CD4-positive, alpha-beta T cell treated with Interleukin-4 for 4 hours (primary cell): ENCODE measurements at regions not wholly inside any gene's neighbourhood (a gene's known extent, or its start where the extent isn't known, plus 50 kb on each side); places are given as distances from the start of the nearest gene placed in this dataset.
"Not testable (repeated sequence)": the region's sequence is repeated elsewhere in the genome, so short reads cannot be mapped to it uniquely, and the experiment has no call there.

Experiments
- DNase-seq: peaks from one replicate; pipeline ENCODE4 v3.0.0-alpha.2; 2020

DNA sequence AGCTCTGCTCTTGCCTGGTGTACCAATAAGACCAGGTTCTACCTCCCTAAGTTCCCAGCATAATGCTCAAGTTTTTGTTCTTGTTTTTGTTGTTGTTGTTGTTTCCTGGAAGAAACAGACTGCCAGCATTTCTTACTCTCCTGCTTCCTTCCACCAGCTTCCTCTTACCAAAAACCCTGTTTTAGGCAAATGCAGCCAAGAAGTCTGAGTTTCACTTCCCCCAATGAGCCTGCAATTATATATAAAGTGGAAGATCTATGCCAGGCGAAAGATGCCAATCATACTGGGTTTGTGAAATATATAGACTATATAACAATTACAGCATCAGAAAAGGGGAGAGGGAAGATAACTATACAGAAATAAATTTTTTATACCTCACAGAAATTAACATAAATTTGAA, 931.5 kb upstream of the FAT3 start:
- DNase-seq, result no peak

DNA sequence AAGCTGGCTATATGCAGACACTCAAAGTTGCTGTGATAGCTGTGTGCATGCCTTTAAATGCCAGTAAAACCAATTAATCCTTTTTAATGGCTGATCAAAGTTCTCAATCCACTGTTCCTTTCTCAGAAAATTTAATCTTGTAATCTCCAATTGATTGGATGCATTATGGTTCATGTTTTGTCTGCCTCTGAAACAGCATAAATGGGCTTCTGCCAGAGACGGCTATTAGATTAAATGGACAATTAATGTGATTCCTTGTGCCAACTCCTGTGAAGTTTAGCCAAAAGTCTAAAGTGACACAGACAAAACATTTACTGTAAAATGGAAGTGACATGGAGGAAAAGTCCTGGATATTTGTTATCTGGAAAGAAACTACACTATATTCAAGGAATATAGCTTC, 952.5 kb upstream of the FAT3 start:
- DNase-seq, result no peak

DNA sequence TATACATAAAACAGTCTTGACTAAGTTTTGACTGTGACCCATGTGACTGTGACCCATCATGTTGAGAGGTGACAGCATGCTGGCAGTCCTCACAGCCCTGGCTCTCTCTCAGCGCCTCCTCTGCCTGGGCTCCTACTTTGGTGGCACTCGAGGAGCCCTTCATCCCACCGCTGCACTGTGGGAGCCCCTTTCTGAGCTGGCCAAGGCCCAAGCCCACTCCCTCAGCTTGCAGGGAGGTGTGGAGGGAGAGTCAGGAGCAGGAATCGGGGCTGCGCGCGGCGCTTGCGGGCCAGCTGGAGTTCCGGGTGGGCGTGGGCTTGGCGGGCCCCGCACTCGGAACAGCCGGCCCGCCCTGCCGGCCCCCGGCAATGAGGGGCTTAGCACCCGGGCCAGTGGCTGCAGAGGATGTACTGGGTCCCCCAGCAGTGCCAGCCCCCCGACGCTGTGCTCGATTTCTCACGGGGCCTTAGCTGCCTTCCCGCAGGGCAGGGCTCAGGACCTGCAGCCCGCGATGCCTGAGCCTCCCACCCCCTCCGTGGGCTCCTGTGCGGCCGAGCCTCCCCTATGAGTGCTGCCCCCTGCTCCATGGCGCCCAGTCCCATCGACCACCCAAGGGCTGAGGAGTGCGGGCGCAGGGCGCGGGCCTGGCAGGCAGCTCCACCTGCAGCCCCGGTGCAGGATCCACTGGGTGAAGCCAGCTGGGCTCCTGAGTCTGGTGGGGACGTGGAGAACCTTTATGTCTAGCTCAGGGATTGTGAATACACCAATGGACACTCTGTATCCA, 955.9 kb upstream of the FAT3 start:
- not testable (repeated sequence) for DNase-seq

DNA sequence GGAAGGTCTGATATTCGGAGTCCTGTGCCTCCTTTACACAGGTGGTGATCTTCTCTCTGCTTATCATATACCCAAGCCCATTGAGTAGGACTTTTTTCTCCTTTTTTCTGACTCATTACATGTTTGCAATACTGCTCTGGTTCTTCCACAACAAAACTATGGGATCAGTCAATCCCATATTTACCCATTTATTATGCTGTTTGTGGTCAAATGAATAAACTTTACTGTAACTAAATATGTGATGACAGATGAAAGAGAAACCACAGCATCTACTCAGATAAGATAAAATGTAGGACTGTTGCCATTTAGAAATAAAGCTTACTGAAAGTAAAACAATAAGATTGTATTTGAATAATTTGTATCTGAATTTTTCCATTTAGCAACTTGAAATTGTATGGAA, 958.7 kb upstream of the FAT3 start:
- DNase-seq, result no peak

DNA sequence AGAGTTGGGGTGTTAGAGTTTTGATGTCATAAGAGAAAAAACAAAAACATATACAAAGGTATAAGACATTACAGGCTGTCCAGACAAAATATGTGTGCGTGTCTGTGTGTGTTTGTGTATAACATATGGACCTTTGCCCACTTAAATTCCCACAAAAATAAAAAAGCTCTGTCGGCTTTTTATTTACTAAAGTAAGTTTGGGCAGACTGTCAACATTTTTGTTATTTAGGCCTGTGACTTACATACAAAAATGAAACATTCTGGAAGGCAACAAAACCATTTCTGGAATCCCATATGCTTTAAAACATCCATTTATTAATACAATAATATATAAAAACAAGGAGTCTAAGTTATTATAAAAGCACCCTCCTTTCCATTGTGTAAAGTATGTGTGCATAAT, 960.1 kb upstream of the FAT3 start:
- no peak for DNase-seq

DNA sequence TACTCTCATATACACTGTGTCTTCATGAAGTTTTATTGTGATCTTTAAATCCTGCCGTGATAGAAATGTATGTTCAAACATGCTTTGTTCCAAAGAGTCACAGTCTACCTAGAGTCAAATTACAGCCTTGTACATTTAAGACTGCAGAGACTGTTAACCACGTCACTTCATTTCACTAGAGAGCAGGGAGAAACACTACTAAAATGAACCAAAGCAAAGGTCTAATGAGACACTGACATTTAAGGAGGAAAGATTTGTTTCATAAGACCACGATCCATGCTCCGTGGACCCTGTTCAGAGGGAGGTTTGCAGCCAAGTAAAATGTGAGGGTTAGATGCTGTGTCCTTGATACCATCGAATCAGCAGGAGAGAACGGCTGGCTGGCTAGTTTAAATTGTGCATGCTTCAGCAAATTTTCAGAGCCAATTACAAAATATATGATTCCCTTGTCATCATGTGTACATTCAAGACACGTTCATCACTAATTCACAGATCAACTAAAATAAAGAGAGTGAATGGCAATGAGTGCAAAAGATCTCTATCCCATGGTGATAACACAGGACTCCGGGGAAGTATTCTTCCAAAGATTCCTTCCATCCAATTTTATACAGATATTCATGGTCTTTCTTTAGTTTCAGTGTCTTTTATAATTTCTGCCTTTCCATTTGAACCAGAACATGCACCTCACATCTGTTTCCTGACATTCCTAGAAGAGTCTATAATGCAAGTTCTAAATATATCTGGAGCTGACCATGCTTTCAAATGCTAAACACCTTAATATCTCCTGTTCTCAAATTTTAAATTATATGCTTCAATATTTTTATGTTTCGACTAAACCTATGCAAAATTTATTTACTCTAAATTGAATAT, 960.9 kb upstream of the FAT3 start:
- no peak for DNase-seq

DNA sequence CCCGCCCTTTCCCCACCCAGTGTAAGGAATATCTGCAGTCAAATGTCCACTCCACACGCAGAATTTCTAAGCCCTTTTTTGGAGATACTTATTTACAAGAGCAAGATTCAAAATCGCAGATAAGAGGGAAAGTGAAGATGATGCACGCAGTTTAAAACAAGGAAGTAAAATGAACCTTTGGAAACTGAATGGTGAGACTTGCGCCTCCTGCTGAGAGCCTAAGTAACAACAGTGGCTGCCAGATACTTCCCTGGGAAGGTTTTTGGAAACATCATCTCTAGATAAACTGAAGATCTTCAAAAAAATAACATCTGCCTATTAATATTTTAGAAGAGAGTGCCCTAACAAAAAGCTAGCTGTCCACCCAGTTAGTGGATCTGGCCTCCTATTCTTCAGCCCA, 963.1 kb upstream of the FAT3 start:
- no peak for DNase-seq

DNA sequence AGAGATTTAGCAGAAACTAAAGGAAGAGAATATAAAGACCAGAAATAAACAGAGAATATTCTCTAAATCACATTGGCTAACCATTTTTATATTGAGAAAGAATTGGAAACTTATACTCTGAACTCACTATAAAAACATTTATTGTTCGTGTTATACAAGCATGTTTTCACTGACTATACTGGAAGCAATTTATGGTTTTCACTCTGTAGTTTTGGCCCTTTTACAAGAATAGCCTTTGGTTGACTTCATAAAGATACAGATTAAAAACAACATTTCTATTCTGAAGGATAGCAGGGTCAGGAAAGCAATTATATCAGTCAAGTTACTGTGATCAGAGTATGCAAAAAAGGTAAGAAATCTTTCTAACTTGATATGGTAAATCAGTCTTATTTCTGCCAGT, 965.7 kb upstream of the FAT3 start:
- no peak for DNase-seq

DNA sequence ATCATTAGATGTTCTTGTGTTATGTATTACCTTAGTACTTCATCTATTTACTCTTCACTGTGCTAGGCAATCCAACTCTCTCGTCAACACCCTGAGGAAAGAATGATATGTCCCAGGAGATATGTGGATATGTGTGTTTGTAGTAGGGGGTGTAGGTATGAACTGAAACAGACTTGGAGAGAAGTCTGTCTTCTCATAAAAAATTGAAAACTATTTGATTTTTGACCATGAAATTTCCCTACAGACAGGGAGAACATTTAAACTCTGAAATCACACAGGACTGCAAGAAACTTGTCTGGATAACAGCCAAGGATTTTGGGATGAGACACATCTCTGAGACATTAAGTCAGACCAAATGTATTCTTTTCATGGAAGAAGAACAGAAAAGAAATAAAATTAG, 967.0 kb upstream of the FAT3 start:
- DNase-seq, result no peak

DNA sequence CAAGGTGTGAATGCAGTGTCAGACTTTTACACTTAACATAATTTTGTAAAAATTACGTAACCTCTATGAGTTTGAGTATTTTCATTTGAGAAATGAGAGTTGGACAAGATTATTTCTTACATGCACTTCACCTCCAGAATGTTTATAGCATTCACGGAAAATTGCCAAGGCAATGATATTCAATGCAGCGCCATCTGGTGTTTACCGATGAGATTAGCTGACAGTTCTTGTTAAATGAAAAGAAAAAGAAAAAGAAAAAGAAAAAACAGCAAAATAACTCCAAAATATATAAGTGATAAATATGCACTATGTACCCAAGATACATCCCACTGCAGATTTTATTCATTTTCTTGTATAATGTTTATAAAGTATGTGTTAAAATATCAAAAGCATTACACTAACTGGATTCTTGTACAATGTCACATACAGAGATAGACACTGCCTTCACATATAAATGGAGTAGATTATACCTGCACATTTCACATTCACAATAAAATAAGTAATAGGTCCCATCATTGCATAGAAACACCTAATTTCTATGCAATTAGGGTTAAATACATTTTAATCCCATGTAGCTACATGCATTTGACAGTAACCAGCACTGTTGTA, 976.3 kb upstream of the FAT3 start:
- peak; percentile 2 for DNase-seq

DNA sequence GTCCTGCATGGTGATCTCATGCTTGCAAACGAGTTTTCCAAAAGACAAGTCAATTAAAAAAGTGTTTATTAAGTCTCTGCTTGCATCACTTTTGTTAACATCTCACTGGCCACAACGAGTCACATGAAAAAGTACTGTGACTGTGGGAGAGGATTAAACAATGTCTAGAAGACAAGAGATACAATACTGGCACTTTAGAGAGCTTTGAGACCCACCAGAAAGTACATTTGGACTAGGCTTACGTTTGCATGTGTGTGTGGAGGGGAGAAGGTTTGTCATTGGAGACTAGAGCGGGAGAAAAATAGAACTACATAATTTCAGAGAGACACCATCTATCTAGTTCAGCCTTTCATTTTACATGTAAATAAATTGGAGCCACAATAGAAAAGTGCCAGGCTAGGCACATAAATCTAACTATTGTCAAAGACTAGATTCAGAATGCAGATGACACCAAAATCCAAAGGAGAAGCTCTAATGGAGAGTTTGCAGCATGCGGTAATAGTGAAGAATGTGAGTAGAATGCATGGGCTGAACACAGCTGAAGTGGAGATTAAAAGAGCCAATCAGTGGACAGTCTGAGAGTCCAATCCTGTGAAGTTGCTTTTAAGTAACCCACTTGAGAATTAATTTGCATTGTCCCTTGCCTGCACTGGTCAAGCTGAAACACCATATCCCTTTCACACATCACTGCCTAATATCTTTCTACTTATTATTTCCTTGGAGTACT, 977.4 kb upstream of the FAT3 start:
- no peak for DNase-seq

DNA sequence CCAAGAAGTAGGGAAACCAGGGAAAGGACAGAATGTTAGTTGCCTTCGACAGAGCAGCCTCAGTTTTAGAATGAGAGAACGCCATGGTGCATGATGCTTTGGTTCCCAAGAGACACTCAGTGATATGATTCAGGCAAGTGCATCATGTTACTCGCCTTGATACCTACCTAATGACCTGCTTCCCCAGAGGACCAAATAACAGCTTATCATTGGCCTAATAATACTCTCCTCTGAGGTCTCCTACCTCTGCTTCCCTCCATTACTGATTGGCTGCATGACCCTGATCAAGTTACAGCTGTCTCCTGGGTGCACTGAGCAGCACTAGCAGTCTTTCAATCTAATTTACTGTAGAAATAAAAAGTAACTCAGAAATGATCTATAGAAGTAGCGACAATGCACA, 979.7 kb upstream of the FAT3 start:
- no peak for DNase-seq

DNA sequence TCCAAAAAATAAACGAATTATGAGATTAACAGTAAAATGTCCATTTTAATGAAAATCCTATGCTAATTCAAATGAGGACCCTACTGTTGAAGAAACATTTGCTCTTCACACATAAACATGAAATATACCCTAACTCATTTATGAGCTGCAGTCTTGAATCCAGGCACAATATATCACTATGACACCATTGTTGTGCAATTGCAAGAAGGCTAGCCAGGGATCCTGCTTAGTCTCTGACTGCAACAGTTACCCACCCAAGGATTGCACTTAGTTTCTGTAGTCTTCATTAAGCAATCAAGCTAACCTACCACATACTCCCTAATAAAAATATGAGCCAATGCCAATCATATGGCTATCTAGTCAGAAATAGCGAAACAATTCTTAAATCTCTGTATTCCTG, 981.0 kb upstream of the FAT3 start:
- no peak for DNase-seq

DNA sequence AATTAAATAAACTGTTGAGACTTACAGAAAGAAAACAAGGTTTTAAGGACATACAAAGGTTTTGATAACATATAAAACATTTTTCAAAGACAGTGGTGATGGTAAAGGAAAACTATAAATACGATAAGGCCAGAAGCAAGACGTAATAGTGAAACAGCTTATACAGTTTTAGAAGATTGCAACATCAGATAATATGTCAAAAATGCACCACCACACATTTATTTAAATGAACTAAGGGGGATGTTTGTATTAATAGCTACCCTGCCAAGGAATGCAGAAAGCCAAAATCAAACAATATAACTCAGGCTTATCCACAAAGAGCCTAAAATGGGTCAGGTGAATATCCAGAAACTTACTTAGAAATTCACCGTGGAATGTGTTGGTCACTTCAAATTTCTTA, 981.6 kb upstream of the FAT3 start:
- DNase-seq, result no peak

DNA sequence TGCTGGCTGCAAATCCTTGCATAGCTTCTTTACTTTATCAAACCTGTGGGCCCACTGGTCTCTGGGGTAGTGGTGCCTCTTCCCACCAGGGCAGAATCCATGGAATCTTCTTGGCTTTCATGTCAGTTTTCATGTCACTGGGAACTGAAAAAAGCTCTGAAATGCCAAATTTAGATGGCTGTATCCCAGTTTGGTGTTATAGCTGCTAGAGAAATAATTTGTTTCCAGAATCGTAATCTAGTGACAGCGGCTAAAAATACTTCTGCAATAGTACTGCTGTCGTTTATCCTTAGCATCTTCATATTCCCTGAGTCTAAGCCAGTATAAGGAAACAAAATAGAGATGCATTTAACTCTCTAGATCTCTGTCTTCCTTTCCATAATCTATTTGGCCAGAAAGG, 983.4 kb upstream of the FAT3 start:
- DNase-seq, result no peak

DNA sequence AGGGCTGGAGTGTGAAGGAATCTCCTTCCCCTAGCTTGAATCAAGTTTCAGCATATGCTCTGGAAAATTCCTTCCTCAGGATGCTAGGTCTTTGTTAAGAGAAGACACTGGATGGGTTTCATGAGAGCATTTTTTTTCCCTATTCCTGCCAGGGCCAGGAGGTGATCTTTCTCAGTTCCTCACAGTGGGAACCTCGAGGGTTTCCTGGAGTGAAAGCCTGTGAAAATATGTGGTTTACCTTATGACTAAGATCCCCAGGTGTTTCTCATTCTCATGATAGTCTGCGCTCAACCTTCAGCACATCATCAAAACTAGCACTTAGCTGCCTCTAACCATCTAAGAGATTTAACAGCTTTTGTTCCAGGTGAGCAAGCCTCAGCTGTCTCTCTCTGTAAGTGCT, 985.3 kb upstream of the FAT3 start:
- DNase-seq, result no peak

DNA sequence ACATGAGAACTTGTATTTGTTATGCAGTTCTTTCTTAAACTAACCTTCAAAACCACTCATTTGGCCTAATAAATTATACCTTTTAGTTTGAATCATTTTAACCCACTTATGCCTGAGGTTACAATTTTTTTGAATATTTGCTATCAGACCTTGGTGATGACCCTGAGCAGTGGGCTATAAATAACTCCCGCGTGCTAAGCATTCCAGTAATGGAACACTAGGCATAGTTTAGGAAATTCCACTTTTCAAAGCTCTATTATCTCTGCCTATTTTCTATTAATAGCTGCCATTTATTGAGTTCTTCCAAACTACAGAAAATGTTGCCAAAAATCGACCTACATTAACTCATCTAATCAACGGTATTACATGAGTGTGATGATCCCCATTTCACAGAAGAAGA, 993.4 kb upstream of the FAT3 start:
- DNase-seq, result no peak

DNA sequence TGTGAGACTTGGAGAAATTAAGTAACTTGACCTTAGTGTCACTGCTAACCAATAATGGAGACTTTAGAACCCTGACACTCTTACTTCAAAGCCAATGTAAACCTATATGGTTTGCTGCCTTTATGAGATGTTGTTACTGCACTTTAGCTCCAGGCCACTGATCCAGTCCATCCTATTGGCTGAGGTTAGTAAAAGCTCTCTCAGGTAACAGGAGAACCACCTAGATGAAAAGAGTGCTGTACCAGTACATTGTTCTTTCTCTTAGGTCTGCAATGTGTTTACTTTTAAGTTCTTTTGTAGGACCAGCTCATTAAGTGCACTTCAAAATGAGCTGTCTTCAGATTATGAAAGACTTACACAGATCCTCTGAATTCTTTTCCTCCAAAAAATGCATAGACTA, 994.0 kb upstream of the FAT3 start:
- DNase-seq, result no peak

DNA sequence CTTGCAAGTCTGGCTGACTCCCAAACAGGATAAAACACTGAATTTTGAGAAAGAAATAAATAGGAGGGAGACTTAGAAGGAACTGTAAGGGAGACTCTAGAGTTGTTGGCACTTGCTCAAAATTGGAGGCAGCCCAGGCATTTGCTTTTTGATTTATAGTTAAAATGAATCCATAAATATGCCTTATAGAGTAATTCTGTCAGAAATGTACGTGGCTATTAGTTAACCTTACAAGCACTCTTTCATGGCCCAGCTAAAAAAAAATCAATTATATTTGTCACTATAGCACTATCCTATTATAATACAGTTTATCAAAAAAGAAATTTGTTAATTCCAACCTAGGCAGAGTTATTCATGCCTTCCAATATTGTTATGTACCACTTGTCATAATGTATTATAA, 1000.0 kb upstream of the CHORDC1 start:
- no peak for DNase-seq

DNA sequence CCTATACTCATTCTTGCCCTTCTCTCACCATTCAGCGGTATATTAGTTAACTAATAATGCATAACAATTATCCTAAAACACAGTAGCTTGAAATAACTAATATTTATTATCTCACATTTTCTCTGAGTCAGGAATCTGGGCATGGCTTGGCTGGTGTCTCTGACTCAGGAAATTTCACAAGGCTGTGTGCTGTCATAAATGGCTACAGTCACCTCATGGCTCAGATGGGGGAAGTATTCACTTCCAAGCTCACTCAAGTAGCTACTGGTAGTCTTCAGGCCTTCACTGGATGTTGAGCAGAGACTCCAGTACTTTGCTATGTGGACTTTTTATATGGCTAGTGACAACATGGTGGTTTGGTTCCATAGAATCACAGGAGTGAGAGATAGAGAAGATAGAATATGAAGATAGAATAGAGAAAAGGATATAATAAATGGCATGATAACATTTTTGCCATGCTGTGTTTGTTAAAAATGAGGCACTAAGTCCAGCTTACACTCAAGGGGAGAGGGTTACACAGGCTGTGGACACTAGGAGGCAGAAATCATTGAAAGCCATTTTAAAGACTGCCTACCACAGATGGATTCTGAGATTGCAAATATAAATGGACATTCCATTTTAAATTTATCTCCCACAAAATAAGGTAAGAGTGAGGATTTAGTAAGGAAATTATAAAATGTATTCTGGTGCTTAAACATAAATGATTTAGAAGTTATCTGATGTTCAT, 997.8 kb upstream of the CHORDC1 start:
- no peak for DNase-seq

DNA sequence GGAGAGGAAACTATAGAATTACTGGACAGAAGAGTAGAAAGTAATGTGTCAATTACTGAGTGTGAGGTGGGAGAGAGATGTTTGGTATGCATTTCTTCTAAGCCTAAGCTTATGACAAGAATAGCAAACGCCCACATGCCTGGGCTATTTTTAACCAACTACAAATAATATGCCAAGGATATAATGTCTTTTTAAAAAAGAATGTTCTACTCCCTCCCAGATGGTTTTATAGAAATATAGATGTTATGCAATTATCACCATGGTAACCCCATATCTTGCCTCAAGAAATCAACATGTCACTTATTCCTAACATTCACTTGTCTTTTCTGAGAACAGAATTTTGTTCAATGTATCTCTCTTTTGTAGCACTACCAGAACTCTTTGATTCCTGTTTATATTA, 996.7 kb upstream of the CHORDC1 start:
- no peak for DNase-seq

DNA sequence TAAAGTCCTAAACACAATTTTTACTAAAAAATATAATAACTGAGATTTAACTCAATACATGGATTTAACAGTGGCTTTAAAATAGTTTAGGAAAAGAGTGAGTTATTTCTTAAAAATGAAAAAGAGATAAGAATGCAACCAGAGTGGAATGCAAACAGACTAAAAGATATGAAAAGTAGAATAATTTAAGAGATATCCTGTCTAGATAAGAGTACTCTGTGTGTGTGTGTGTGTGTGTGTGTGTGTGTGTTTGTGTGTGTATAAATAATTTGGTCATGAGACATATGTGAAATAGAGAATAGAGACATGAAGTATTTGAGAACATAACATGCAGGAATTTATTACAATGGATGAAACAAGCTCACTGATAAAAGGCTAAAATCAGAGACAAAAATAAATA, 986.9 kb upstream of the CHORDC1 start:
- no peak for DNase-seq

DNA sequence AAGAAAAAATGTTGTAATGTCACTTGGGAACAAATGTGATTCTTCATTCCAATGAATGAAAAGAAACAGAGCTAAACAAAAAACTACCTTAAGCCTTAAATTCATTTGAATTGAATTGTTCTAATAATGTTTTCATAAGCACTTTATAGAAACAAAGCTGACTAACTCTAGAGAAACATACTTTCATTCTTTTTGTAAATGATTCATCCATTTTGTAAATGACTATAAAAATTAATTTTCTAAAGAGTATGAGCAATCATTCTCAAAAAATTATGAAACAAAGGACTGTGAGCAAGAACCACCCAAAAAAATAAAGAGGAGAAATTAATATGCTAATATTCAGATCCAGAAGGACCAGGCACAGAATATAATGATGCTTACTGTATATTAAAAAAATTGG, 986.5 kb upstream of the CHORDC1 start:
- no peak for DNase-seq
